GM12878 (cell line): ENCODE measurements at regions not wholly inside any gene's neighbourhood (a gene's known extent, or its start where the extent isn't known, plus 50 kb on each side); places are given as distances from the start of the nearest gene placed in this dataset.
A peak's percentile ranks its signal among the peaks of the same experiment; 100 is the strongest.

ENCODE experiments used
- ASH2L ChIP-seq: fragments of 300-600, 200-600 bp; sonication (generic); IDR thresholded peaks from 2 replicates; pipeline ENCODE4 v1.6.1; 2017; ENCODE audit warnings: low read depth, mild to moderate bottlenecking, borderline replicate concordance
- ATF7 ChIP-seq: fragments of 450-650 bp; IDR thresholded peaks from 2 replicates; pipeline ENCODE4 v1.6.1; 2016; ENCODE audit warnings: low read depth, mild to moderate bottlenecking
- BCLAF1 ChIP-seq: fragments of 450-650 bp; IDR thresholded peaks from 2 replicates; pipeline ENCODE4 v1.6.1; 2017; ENCODE audit warnings: antibody characterized with exemption, mild to moderate bottlenecking, moderate library complexity
- BMI1 ChIP-seq: fragments of 450-650 bp; IDR thresholded peaks from 2 replicates; pipeline ENCODE4 v1.6.1; 2016; ENCODE audit warnings: mild to moderate bottlenecking, moderate library complexity, borderline replicate concordance
- CBX3 ChIP-seq: fragments of 200-600 bp; sonication (generic); IDR thresholded peaks from 2 replicates; pipeline ENCODE4 v1.6.1; 2016; ENCODE audit warnings: low read depth, borderline replicate concordance
- CHD1 ChIP-seq: IDR thresholded peaks from 2 replicates; pipeline ENCODE4 v1.6.1; 2012; ENCODE audit warnings: low read depth, low read length, improper control_type of control experiment
- ESRRA ChIP-seq: IDR thresholded peaks from 2 replicates; pipeline ENCODE4 v1.6.1; 2012; ENCODE audit warnings: mild to moderate bottlenecking, low read length, improper control_type of control experiment
- FOS ChIP-seq: IDR thresholded peaks from 3 replicates; pipeline ENCODE4 v1.6.1; 2011; ENCODE audit warnings: borderline replicate concordance; ENCODE audit not compliant: insufficient read length; ENCODE audit errors: extremely low read depth
- FOXK2 ChIP-seq: fragments of 450-650 bp; IDR thresholded peaks from 2 replicates; pipeline ENCODE4 v1.6.1; 2017; ENCODE audit warnings: mild to moderate bottlenecking, moderate library complexity
- FOXM1 ChIP-seq: IDR thresholded peaks from 2 replicates; pipeline ENCODE4 v1.6.1; 2012; ENCODE audit warnings: low read depth, mild to moderate bottlenecking, inconsistent platforms, low read length, moderate library complexity
- HDAC6 ChIP-seq: fragments of 200-600 bp; sonication (generic); IDR thresholded peaks from one replicate; pipeline ENCODE4 v1.8.0; 2017; ENCODE audit warnings: antibody characterized with exemption; ENCODE audit not compliant: unreplicated experiment
- MTA3 ChIP-seq: IDR thresholded peaks from 2 replicates; pipeline ENCODE4 v1.6.1; 2012; ENCODE audit warnings: low read length, inconsistent platforms, borderline replicate concordance
- NBN ChIP-seq: fragments of 450-650 bp; IDR thresholded peaks from 2 replicates; pipeline ENCODE4 v1.6.1; 2016
- NR2F1 ChIP-seq: fragments of 450-650 bp; conservative IDR thresholded peaks from 2 replicates; pipeline ENCODE4 v1.6.1; 2017; ENCODE audit warnings: mild to moderate bottlenecking
- POLR2AphosphoS2 ChIP-seq: IDR thresholded peaks from 2 replicates; pipeline ENCODE4 v1.6.1; 2011; ENCODE audit warnings: low read depth, mild to moderate bottlenecking, low read length, improper control_type of control experiment, moderate library complexity
- POLR2AphosphoS5 ChIP-seq: IDR thresholded peaks from 2 replicates; pipeline ENCODE4 v1.6.1; 2011; ENCODE audit warnings: mild to moderate bottlenecking, low read length, inconsistent platforms
- SIN3A ChIP-seq: IDR thresholded peaks from 2 replicates; pipeline ENCODE4 v1.6.1; 2012; ENCODE audit warnings: low read depth, low read length, improper control_type of control experiment
- SMC3 ChIP-seq: IDR thresholded peaks from 2 replicates; pipeline ENCODE4 v1.6.1; 2011; ENCODE audit warnings: low read length, improper control_type of control experiment, borderline replicate concordance
- SP1 ChIP-seq: IDR thresholded peaks from one replicate; pipeline ENCODE4 v1.6.1; 2011; ENCODE audit warnings: low read depth, low read length
- SPI1 ChIP-seq: IDR thresholded peaks from 2 replicates; pipeline ENCODE4 v1.6.1; 2011; ENCODE audit warnings: low read depth, mild to moderate bottlenecking, low read length, moderate library complexity, borderline replicate concordance; ENCODE audit not compliant: insufficient read depth
- TCF3 ChIP-seq: IDR thresholded peaks from 2 replicates; pipeline ENCODE4 v1.6.1; 2012; ENCODE audit warnings: low read depth, mild to moderate bottlenecking, low read length, borderline replicate concordance; ENCODE audit not compliant: insufficient read depth
- ZBTB4 ChIP-seq: fragments of 450-650 bp; formaldehyde crosslinking; IDR thresholded peaks from 2 replicates; pipeline ENCODE4 v1.4.0; 2022; ENCODE audit warnings: mild to moderate bottlenecking, moderate library complexity
- ZSCAN29 ChIP-seq: fragments of 450-650 bp; IDR thresholded peaks from 2 replicates; pipeline ENCODE4 v1.6.1; 2017; ENCODE audit warnings: mild to moderate bottlenecking, moderate library complexity
- TF ChIP-seq, protein P1 (sequence below): fragments of 450-650 bp; IDR thresholded peaks from 2 replicates; pipeline ENCODE4 v1.6.1; 2017; ENCODE audit warnings: mild to moderate bottlenecking

DNA sequence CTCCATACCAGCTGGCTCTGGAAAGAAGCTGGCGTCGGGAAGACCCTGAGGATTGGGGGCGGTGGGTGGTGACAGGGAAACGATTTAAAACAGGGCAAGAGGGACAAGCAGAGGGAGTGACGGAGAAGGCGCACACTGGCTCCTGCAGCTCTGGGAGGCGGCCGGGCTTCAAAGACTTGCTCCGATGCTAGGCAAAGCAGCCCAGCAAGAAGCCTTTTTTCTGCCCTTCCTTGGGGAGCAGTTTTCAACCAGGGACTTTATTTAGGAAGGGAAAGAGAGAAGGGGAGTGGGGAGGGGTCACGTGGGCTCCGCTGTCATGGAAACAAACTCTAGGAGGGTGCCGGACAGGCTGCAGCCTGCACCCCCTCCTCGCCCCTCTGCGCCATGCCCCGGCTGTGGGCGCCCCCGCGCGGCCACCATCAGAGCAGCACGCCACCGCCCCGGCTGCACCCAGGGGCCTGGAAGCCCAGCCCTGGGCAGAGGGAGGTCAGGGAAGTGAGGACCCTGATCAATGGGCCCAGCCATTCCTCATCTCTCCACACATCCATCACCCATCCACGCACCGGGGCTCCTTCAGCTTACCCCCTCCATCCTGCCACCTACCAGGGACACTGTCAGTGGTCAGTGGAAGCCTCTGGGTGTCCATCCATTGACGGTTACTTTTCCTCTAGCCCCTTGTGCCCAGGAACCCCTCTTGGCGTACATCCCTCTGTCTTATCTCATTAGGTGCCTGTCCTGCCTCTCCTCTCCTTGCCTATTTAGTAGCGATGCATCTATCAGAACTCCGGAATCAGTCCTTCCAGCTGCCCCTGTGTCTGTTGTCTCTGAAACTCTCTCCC lies 66.6 kb upstream of the CCDC167 start (continued):
- TF ChIP-seq MTA3: no peak
- 0 out of 2 replicates have a peak, but pooled peaks have one; percentile 31 for TF ChIP-seq NBN
- TF ChIP-seq BMI1: peak; percentile 71; the same call in 1 of the 2 replicates
- no peak for TF ChIP-seq POLR2AphosphoS5
- TF ChIP-seq ZBTB4 (CRISPR knock-in tag): no peak
- no peak for TF ChIP-seq SIN3A
- no peak for TF ChIP-seq SPI1
- TF ChIP-seq HDAC6: no peak
- TF ChIP-seq ATF7: no peak
- TF ChIP-seq ZSCAN29: no peak
- no peak for TF ChIP-seq CHD1
- TF ChIP-seq BCLAF1: no peak
- TF ChIP-seq ASH2L: no peak
- no peak for TF ChIP-seq FOXM1
- no peak for TF ChIP-seq FOXK2
- peak; percentile 98 for TF ChIP-seq SMC3
- no peak for TF ChIP-seq ESRRA
- no peak for TF ChIP-seq FOS
- TF ChIP-seq, protein P1, sequence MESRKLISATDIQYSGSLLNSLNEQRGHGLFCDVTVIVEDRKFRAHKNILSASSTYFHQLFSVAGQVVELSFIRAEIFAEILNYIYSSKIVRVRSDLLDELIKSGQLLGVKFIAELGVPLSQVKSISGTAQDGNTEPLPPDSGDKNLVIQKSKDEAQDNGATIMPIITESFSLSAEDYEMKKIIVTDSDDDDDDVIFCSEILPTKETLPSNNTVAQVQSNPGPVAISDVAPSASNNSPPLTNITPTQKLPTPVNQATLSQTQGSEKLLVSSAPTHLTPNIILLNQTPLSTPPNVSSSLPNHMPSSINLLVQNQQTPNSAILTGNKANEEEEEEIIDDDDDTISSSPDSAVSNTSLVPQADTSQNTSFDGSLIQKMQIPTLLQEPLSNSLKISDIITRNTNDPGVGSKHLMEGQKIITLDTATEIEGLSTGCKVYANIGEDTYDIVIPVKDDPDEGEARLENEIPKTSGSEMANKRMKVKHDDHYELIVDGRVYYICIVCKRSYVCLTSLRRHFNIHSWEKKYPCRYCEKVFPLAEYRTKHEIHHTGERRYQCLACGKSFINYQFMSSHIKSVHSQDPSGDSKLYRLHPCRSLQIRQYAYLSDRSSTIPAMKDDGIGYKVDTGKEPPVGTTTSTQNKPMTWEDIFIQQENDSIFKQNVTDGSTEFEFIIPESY: no peak
- peak; percentile 33; the same call in 1 of the 2 replicates for TF ChIP-seq NR2F1
- peak; percentile 43; the same call in 1 of the 2 replicates for TF ChIP-seq POLR2AphosphoS2
- TF ChIP-seq TCF3: 0 out of 2 replicates have a peak, but pooled peaks have one; percentile 64
- TF ChIP-seq SP1: no peak
- no peak for TF ChIP-seq CBX3
